Fibroblast of pulmonary artery (primary cell): ENCODE measurements at regions not wholly inside any gene's neighbourhood (a gene's known extent, or its start where the extent isn't known, plus 50 kb on each side); places are given as distances from the start of the nearest gene placed in this dataset.

Experiments
- DNase-seq: peaks from one replicate; pipeline ENCODE4 v3.0.0-alpha.2; 2010; ENCODE audit warnings: low read depth
- H3K4me3 ChIP-seq: replicated peaks from 2 replicates; pipeline ENCODE4 v1.5.1; 2011; ENCODE audit warnings: low read depth, mild to moderate bottlenecking, control low read depth, low read length, moderate library complexity
- CTCF ChIP-seq: IDR thresholded peaks from 2 replicates; pipeline ENCODE4 v1.5.1; 2011; ENCODE audit warnings: mild to moderate bottlenecking, control low read depth, low read length, inconsistent platforms; ENCODE audit errors: missing control alignments

DNA sequence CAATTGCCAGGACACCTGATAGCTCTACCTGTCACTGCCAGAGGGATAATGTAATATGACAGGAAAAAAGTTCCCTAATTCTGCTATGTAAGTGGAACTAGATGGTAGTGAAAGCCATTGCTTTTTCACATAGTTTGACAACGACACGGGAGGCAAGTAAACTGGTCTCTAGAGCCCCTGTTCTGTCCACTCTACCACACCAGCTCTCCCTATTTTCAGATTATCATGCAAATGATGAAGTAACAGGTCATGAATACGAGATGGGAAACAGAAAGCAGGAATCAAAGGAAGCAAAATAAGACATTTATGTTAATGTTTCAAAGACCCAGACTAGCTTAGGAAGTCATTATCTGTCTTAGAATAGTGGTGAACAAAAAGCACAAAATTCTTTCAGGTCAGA is 56.2 kb downstream of the TAF11L14 start:
- DNase-seq = no peak
- TF ChIP-seq CTCF = no peak
- H3K4me3 ChIP-seq = no peak overlapping the region

GRCh38 chr5:17691762-17692161 is 57.5 kb downstream of the TAF11L14 start:
- no peak for DNase-seq
- TF ChIP-seq CTCF = no peak
- no peak overlapping the region for H3K4me3 ChIP-seq

DNA sequence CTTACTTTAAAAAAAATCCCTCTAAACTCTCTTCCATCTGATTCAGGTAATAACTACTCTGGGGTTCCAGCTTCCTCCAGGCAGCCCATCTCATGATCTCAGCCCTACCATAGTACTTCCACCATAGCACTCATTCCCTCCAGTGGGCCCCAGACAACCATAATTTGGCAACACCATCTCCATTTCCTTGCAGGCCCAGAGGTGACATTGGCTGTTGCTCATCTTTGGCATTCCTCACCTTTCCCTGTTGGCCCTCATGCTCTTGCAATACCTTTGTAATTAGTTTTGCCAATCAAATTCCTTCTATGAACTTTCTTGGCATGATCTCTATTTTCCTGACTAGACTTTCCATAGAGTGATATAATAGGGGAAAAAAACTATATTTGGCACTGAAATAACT is 60.1 kb downstream of the TAF11L14 start:
- no peak for DNase-seq
- TF ChIP-seq CTCF = no peak
- H3K4me3 ChIP-seq = no peak overlapping the region

DNA sequence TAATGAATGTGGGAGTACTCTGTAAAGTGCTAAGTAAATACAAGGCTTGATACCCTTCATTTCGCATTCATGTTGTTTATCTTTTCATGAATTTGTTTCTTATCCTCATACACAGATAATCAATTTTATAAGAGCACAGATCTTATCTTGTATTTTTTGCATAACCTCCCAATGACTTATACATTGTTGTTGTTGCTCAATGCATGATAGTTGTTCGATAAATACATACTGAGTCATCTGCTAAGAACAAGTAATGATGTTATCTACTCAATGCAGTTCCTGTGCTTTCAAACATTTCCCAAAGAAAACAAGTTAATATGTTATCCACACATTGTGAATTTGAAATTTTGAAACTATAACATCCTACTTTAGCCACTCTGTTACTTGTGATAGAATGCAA is 60.7 kb downstream of the TAF11L14 start:
- H3K4me3 ChIP-seq = no peak overlapping the region
- no peak for DNase-seq
- TF ChIP-seq CTCF = no peak

DNA sequence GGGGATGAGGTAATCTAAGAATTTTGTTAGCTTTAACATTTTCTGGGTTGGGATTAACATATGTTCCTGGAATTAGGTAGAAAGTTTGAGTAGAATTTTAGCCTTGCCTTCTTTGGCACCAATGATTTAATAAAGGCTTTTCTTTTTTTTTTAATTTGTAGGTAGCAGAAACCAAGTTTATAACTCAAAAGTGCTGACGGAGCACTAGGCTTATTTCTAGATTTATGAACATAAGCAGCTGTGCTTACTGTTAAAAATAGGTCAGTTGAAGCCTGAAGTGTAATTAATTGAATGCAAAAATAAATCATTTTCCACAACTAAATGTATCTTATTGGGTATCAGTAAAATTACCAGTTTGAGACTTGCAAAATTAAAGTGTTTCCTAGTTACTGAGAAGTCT is 62.4 kb downstream of the TAF11L14 start:
- TF ChIP-seq CTCF = no peak
- DNase-seq = no peak

GRCh38 chr5:17697671-17698070 is 63.4 kb downstream of the TAF11L14 start:
- DNase-seq = no peak
- TF ChIP-seq CTCF = no peak

More for the DNA sequence above, 62.4 kb downstream of the TAF11L14 start:
- H3K4me3 ChIP-seq = no peak overlapping the region

DNA sequence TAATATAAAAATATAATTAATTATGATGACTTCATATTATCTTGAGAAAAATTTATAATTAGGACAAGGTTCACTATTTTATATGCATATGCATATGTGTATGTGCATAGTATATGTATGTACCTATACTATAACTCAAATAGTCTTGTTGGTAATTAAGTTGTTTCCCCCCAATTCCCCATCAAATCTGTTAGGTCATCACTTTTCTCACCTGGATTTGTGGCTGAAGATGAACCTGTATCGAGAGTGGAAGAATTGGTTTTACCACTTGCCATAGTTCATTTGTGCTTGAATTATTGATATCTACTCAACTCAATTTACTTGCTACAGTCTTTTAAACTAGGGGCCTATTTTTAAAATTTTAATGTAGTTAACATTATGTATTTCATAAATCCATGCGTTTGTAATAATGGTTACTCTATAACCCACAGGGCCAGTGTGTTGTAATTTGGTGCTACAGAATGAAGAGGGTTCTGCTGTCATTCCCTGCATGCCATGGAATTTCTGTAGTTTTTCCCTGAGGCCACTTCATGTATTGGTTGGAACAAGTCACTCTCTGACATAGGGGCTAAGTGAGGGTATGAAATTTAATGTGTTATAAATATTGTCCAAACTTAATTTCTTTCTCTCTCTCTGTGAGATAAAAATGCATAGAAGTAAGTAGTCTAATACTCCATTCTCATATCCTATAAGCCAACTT is 74.9 kb downstream of the TAF11L14 start:
- no peak for DNase-seq
- no peak overlapping the region for H3K4me3 ChIP-seq
- TF ChIP-seq CTCF = no peak

More at GRCh38 chr5:17697671-17698070, 63.4 kb downstream of the TAF11L14 start:
- no peak overlapping the region for H3K4me3 ChIP-seq
